Colonic mucosa (tissue), 4 donors: ENCODE measurements at regions not wholly inside any gene's neighbourhood (a gene's known extent, or its start where the extent isn't known, plus 50 kb on each side); places are given as distances from the start of the nearest gene placed in this dataset.

ENCODE experiments used
- DNase-seq: peaks from one replicate; pipeline ENCODE4 v3.0.0-alpha.2; 2020
- H3K27ac ChIP-seq: fragments of 200-600 bp; one replicate; pipeline ENCODE4 v1.8.0; 2021
- H3K27me3 ChIP-seq: fragments of 200-600 bp; one replicate; pipeline ENCODE4 v1.8.0; 2021
- H3K36me3 ChIP-seq: fragments of 200-600 bp; one replicate; pipeline ENCODE4 v1.8.0; 2021
- H3K4me1 ChIP-seq: fragments of 200-600 bp; one replicate; pipeline ENCODE4 v1.8.0; 2021; ENCODE audit warnings: mild to moderate bottlenecking
- H3K4me3 ChIP-seq: fragments of 200-600 bp; one replicate; pipeline ENCODE4 v1.8.0; 2021
- H3K9ac ChIP-seq, 2 donors: one replicate each; pipeline ENCODE4 v1.7.0; 2013; ENCODE audit warnings: control low read depth in 2 of 2, low read depth in 2 of 2, low read length in 2 of 2
- H3K9me3 ChIP-seq: fragments of 200-600 bp; one replicate; pipeline ENCODE4 v1.8.0; 2021
- intact Hi-C: fragments of 100-400 bp; cut with DNase I; formaldehyde crosslinking; loops from one replicate; pipeline ENCODE4 v1.14.1; 2022
- TF ChIP-seq, protein P1 (sequence below): fragments of 200-600 bp; IDR thresholded peaks from one replicate; pipeline ENCODE4 v1.8.0; 2022; ENCODE audit warnings: antibody characterized with exemption, mild to moderate bottlenecking
- donor health status: healthy.
- donor health status: DM: no; HTN: no; CAD: no.
- donor health status: DM: no; HTN: no; CAD: no.

DNA sequence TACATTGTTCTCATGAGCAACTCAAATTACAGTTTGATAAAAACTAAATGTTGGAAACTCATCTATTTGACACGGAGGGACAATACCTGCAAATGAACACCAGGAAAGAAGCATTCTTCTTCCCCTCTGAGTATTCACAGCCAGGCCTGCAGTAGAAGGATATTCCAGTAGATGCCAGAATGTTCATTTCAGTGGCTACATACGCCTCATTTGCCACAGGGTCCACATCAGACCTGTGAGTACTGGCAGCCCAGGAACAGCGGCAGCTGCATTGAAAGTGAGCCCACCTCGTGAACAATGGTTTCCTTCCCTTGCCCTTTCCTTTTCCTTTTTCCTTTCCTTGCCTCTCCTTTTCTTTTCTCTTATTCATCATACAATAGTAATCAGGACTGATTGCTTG, 81.1 kb upstream of the NEIL3 start:
- TF ChIP-seq, protein P1, sequence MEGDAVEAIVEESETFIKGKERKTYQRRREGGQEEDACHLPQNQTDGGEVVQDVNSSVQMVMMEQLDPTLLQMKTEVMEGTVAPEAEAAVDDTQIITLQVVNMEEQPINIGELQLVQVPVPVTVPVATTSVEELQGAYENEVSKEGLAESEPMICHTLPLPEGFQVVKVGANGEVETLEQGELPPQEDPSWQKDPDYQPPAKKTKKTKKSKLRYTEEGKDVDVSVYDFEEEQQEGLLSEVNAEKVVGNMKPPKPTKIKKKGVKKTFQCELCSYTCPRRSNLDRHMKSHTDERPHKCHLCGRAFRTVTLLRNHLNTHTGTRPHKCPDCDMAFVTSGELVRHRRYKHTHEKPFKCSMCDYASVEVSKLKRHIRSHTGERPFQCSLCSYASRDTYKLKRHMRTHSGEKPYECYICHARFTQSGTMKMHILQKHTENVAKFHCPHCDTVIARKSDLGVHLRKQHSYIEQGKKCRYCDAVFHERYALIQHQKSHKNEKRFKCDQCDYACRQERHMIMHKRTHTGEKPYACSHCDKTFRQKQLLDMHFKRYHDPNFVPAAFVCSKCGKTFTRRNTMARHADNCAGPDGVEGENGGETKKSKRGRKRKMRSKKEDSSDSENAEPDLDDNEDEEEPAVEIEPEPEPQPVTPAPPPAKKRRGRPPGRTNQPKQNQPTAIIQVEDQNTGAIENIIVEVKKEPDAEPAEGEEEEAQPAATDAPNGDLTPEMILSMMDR: no peak
- Histone ChIP-seq H3K36me3 (no peaks in the 10 kb centered on the region), H3K27ac (no peak overlapping the region), H3K9ac (no peak overlapping the region), H3K4me1 (no peaks in the 10 kb centered on the region), H3K27me3 (no peaks in the 10 kb centered on the region), H3K9me3 (no peaks in the 10 kb centered on the region), H3K4me3 (no peak overlapping the region)
- intact Hi-C loops: no loop called here
- DNase-seq: no peak

DNA sequence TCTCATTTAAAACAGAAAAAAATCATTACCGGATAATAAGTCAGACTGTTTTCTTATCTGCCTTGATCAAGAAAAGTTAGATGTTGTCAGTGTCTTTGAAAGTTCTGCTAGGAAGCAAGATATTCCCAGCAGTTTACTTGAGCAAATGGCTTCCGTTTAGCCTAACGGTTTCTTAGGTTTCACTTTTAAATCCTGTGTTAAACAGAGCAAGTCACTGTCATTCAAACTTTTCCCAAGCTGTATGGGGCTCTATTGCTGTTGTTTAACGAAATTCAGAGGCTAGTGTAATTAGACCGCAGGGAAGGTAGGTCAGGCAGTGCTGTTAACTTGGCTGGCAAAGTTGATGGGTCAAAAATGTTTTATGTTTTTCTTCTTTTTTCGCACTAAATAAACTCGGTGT, 80.3 kb upstream of the NEIL3 start:
- intact Hi-C loops: no loop called here
- H3K4me1 ChIP-seq: no peaks in the 10 kb centered on the region
- H3K9ac ChIP-seq: no peak overlapping the region
- H3K27me3 ChIP-seq: no peaks in the 10 kb centered on the region
- TF ChIP-seq, protein P1: no peak
- DNase-seq: no peak
- H3K27ac ChIP-seq: no peak overlapping the region
- H3K9me3 ChIP-seq: no peaks in the 10 kb centered on the region
- no peak overlapping the region for H3K4me3 ChIP-seq
- no peaks in the 10 kb centered on the region for H3K36me3 ChIP-seq

DNA sequence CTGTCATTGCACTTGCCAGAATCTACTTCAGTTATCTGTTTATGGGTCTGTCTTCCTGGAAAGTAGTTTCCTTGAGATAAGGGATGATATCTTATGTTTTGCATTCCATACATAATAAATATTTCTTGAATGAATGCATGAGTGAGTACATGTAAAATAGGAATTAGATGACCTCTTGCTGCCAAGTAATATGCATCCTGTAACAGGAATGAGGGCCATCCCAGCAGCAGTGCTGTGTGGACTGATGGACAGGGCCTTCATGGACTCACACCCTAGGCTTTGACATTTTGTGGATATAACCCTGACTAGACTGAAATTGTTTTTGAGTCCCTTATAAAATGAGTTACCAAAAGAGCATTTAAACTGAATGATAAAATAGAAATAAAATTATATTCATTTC, 77.2 kb upstream of the NEIL3 start:
- Histone ChIP-seq H3K27ac (no peak overlapping the region), H3K4me3 (no peak overlapping the region), H3K36me3 (no peaks in the 10 kb centered on the region), H3K27me3 (no peaks in the 10 kb centered on the region), H3K9ac (no peak overlapping the region), H3K9me3 (no peaks in the 10 kb centered on the region), H3K4me1 (no peaks in the 10 kb centered on the region)
- TF ChIP-seq, protein P1: no peak
- DNase-seq: no peak
- intact Hi-C loops: no loop called here

DNA sequence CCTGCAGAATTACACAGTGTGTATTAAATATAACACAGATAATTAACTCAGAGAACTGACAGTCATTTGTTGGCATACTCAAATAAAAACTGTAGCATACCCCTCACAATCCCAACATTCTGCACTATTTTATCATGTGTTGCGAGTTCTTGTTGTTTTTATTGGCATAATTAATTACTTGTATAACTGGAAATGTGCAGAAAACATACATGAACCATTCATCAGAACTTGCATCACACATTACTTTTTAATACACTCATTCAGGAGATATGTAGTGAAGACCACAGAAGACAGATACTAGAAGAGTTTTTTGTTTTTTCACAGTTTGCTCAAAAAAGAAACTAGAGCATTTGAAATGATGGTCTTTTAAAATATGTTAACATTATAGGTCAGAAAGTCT, 74.6 kb upstream of the NEIL3 start:
- H3K27me3 ChIP-seq: no peaks in the 10 kb centered on the region
- no peaks in the 10 kb centered on the region for H3K9me3 ChIP-seq
- intact Hi-C loops: no loop called here

DNA sequence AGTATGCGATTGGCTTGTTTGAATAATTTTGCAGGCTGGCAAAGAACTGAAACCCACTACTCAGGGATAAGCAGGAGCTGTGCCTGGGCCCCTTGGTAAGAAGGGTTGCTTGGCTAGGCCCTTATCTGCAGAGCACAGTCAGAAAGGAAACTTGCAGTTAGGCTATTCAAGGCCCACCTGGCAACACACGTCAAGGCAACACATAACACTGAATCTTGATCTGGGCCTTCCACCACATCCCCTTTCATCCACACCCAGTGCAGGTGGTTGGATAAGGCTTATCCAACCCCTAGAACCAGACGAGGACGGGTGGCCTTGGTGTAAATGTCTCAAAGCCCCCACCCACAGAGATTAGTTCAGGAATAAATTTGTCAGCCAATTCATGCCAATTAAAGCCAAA, 72.8 kb upstream of the NEIL3 start:
- no peak overlapping the region for H3K4me3 ChIP-seq
- H3K4me1 ChIP-seq: no peaks in the 10 kb centered on the region
- H3K9ac ChIP-seq: no peak overlapping the region
- H3K27me3 ChIP-seq: no peaks in the 10 kb centered on the region
- H3K9me3 ChIP-seq: no peaks in the 10 kb centered on the region
- intact Hi-C loops: no loop called here
- H3K27ac ChIP-seq: no peak overlapping the region
- TF ChIP-seq, protein P1: no peak
- H3K36me3 ChIP-seq: no peaks in the 10 kb centered on the region
- no peak for DNase-seq

More for the DNA sequence above, 74.6 kb upstream of the NEIL3 start:
- TF ChIP-seq, protein P1: no peak
- Histone ChIP-seq H3K9ac (no peak overlapping the region), H3K27ac (no peak overlapping the region), H3K36me3 (no peaks in the 10 kb centered on the region), H3K4me3 (no peak overlapping the region), H3K4me1 (no peaks in the 10 kb centered on the region)
- no peak for DNase-seq

DNA sequence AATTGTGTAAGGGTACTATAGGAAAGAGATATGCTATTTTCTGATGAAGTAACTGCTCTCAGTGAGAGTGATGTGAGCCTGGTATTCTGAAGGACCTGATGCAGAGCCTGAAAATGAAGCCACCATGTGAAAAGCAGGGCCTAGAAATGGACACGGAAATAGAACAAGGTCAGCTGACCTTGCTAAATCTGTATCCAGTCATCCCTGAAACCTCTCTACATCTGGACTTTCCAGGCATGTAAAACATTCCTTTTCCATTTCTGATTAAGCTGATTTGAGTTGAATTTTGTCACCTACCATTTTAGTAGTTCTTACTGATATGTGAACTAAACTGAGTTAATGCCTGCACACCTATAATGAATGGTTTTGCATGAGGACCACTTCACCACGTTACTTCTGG, 72.4 kb upstream of the NEIL3 start:
- H3K36me3 ChIP-seq: no peaks in the 10 kb centered on the region
- DNase-seq: no peak
- H3K9ac ChIP-seq: no peak overlapping the region
- intact Hi-C loops: no loop called here
- H3K4me3 ChIP-seq: no peak overlapping the region
- no peaks in the 10 kb centered on the region for H3K27me3 ChIP-seq
- H3K4me1 ChIP-seq: no peaks in the 10 kb centered on the region
- H3K9me3 ChIP-seq: no peaks in the 10 kb centered on the region
- TF ChIP-seq, protein P1: no peak
- H3K27ac ChIP-seq: no peak overlapping the region
